ENCODE measurements at regions not wholly inside any gene's neighbourhood (a gene's known extent, or its start where the extent isn't known, plus 50 kb on each side); places are given as distances from the start of the nearest gene placed in this dataset.

DNA sequence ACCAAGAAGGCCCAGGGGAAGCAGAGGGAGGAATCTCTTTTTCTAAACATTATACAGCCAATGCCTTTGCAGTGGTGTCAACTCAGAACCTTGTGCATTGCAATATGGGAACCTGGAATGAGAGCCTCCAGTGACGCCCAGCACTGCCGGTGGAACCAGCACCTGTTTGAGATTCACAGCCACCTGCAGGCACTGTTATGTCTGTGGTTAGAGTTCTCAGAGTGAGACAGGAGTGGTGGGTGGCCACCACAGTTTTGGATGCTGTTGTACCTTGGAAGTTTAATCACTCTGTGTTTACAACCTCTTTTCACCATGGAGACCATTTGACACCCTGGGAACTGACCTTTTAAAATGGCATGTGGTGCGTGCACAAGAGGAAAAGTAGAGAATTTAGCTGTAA lies 185.3 kb upstream of the KCNG1 start:
- H3K79me2 ChIP-seq (ENCODE audit: low read length) = no peaks in the 10 kb centered on the region
- no peak overlapping the region for H2AFZ ChIP-seq (ENCODE audit: low read depth, low read length)
- H3K27me3 ChIP-seq (ENCODE audit: low read depth, low read length) = peaks cover 67% of the 10 kb centered on the region
- H3K27ac ChIP-seq (ENCODE audit: low read length) = no peak overlapping the region
- H3K4me2 ChIP-seq (ENCODE audit: low read length) = no peak overlapping the region
- no peaks in the 10 kb centered on the region for H3K4me1 ChIP-seq (ENCODE audit: low read length)
- no peaks in the 10 kb centered on the region for H3K9me3 ChIP-seq (ENCODE audit: insufficient read depth, low read length)
- H3K9ac ChIP-seq (ENCODE audit: low read length) = no peak overlapping the region
- H4K20me1 ChIP-seq (ENCODE audit: insufficient read depth, low read length) = no peaks in the 10 kb centered on the region
- no peak overlapping the region for H3K4me3 ChIP-seq (ENCODE audit: low read length)
- TF ChIP-seq, protein P1, sequence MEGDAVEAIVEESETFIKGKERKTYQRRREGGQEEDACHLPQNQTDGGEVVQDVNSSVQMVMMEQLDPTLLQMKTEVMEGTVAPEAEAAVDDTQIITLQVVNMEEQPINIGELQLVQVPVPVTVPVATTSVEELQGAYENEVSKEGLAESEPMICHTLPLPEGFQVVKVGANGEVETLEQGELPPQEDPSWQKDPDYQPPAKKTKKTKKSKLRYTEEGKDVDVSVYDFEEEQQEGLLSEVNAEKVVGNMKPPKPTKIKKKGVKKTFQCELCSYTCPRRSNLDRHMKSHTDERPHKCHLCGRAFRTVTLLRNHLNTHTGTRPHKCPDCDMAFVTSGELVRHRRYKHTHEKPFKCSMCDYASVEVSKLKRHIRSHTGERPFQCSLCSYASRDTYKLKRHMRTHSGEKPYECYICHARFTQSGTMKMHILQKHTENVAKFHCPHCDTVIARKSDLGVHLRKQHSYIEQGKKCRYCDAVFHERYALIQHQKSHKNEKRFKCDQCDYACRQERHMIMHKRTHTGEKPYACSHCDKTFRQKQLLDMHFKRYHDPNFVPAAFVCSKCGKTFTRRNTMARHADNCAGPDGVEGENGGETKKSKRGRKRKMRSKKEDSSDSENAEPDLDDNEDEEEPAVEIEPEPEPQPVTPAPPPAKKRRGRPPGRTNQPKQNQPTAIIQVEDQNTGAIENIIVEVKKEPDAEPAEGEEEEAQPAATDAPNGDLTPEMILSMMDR (IDR thresholded peaks at IDR 0.05; ENCODE audit: low read depth, low read length) = no peak
- no peak for TF ChIP-seq EZH2phosphoT487 (IDR thresholded peaks at IDR 0.05; ENCODE audit: low read depth)
- no peaks in the 10 kb centered on the region for H3K36me3 ChIP-seq (replicated peaks; ENCODE audit: low read depth, low read length)

DNA sequence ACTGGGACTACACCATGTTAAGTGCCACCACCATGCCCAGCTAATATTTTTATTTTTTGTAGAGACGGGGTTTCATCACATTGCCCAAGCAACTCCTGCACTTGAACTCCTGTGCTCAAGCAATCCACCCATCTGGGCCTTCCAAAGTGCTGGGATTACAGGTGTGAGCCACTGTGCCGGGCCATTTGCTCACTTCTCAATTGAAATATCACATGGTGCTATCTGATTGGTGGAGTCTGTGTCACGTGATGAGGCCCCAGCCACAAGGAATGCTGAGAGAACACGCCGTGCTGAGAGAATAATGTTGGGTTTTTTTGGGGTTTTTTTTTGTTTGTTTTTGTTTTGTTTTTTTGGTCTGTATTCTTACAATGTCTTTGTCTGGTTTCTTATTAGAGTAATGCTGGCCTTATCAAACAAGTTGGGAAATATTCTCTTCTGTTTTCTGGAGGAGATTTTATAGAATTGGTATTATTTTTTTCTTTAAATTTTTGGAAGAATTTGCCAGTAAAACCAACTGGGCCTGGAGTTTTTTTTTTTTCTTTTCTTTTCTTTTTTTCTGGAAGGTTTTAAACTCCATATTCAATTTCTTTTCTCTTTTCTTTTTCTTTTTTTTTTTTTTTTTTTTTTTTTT lies 183.2 kb upstream of the KCNG1 start:
- TF ChIP-seq, protein P1 (IDR thresholded peaks at IDR 0.05; ENCODE audit: low read depth, low read length) = no peak
- no peak for TF ChIP-seq EZH2phosphoT487 (IDR thresholded peaks at IDR 0.05; ENCODE audit: low read depth)
- Histone ChIP-seq H3K36me3 (replicated peaks; ENCODE audit: low read depth, low read length) (no peaks in the 10 kb centered on the region), H3K9me3 (ENCODE audit: insufficient read depth, low read length) (no peaks in the 10 kb centered on the region), H3K27me3 (ENCODE audit: low read depth, low read length) (peaks cover 74% of the 10 kb centered on the region), H2AFZ (ENCODE audit: low read depth, low read length) (no peak overlapping the region), H3K4me1 (ENCODE audit: low read length) (no peaks in the 10 kb centered on the region), H3K9ac (ENCODE audit: low read length) (no peak overlapping the region), H3K27ac (ENCODE audit: low read length) (no peak overlapping the region), H3K4me3 (ENCODE audit: low read length) (no peak overlapping the region), H3K4me2 (ENCODE audit: low read length) (no peak overlapping the region), H4K20me1 (ENCODE audit: insufficient read depth, low read length) (no peaks in the 10 kb centered on the region), H3K79me2 (ENCODE audit: low read length) (no peaks in the 10 kb centered on the region)

DNA sequence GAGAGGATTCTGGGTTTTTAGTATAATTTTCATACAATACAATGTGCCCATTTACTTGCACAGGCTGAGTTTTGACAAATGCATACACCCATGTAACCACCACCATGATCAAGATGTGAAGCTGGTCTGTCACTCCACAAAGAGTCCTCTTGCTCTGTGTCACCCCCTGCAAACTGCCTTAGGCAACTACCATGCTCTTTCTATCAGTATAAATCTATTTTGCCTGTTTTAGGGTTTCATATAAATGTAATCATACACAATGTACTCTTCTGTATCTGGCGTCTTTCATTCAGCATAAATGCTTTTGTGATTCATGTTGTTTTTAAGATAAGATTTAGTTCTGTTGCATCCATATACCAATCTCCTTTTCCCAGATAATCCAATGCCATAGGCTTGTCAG lies 181.9 kb upstream of the KCNG1 start:
- Histone ChIP-seq H3K4me1 (ENCODE audit: low read length) (no peaks in the 10 kb centered on the region), H4K20me1 (ENCODE audit: insufficient read depth, low read length) (no peaks in the 10 kb centered on the region), H3K79me2 (ENCODE audit: low read length) (no peaks in the 10 kb centered on the region)

DNA sequence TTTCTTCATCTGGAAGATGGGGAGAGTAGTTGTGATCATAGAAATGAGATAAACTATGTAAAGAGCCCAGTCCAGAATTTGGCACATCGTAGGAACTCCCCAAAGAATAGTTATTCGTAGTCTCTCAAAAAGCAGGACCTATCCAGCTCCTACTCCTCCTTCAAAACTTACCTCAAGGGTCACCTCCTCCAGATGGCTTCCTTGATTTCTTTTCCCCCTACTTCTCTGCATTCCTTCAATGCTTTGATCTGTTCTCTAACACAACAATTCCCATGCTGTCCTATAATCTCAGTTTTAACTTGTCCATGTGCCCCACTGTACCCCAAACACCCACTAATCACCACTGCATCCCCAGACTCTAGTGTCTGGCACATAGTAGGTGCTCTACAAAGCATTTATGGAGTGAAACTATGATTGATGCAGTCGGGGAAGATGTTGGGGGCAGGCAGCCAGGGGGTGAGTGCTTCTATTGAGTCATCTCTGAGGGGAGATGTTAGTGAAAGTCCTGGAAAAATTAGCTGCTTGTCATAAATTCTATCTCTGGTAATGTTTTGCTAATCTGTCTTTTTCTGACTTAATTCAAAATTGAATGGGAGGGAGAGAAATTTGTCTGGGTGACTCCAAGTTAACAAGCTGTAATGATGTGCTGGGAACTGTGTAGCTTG lies 181.3 kb upstream of the KCNG1 start:
- H2AFZ ChIP-seq (ENCODE audit: low read depth, low read length) = no peak overlapping the region
- H3K27me3 ChIP-seq (ENCODE audit: low read depth, low read length) = peaks cover 67% of the 10 kb centered on the region
- H3K79me2 ChIP-seq (ENCODE audit: low read length) = no peaks in the 10 kb centered on the region
- no peaks in the 10 kb centered on the region for H3K9me3 ChIP-seq (ENCODE audit: insufficient read depth, low read length)
- H3K4me2 ChIP-seq (ENCODE audit: low read length) = no peak overlapping the region
- no peak overlapping the region for H3K9ac ChIP-seq (ENCODE audit: low read length)
- no peaks in the 10 kb centered on the region for H3K36me3 ChIP-seq (replicated peaks; ENCODE audit: low read depth, low read length)
- H3K4me3 ChIP-seq (ENCODE audit: low read length) = no peak overlapping the region
- no peaks in the 10 kb centered on the region for H3K4me1 ChIP-seq (ENCODE audit: low read length)
- TF ChIP-seq, protein P1 (IDR thresholded peaks at IDR 0.05; ENCODE audit: low read depth, low read length) = no peak
- no peak overlapping the region for H3K27ac ChIP-seq (ENCODE audit: low read length)
- H4K20me1 ChIP-seq (ENCODE audit: insufficient read depth, low read length) = no peaks in the 10 kb centered on the region

More for the DNA sequence above, 181.9 kb upstream of the KCNG1 start:
- TF ChIP-seq, protein P1 (IDR thresholded peaks at IDR 0.05; ENCODE audit: low read depth, low read length) = no peak
- no peak for TF ChIP-seq EZH2phosphoT487 (IDR thresholded peaks at IDR 0.05; ENCODE audit: low read depth)
- Histone ChIP-seq H2AFZ (ENCODE audit: low read depth, low read length) (no peak overlapping the region), H3K4me2 (ENCODE audit: low read length) (no peak overlapping the region), H3K36me3 (replicated peaks; ENCODE audit: low read depth, low read length) (no peaks in the 10 kb centered on the region), H3K9me3 (ENCODE audit: insufficient read depth, low read length) (no peaks in the 10 kb centered on the region), H3K27me3 (ENCODE audit: low read depth, low read length) (peaks cover 70% of the 10 kb centered on the region), H3K9ac (ENCODE audit: low read length) (no peak overlapping the region), H3K27ac (ENCODE audit: low read length) (no peak overlapping the region), H3K4me3 (ENCODE audit: low read length) (no peak overlapping the region)
